GM12878 (cell line): ENCODE measurements at regions not wholly inside any gene's neighbourhood (a gene's known extent, or its start where the extent isn't known, plus 50 kb on each side); places are given as distances from the start of the nearest gene placed in this dataset.

ENCODE experiments used
- ATAC-seq: fragments of 200-7000 bp; cut with Tn5 transposase; 3 replicates; pipeline ENCODE4 v1.9.1; 2020; ENCODE audit warnings: mild to moderate bottlenecking, moderate library complexity
- BruUV-seq: library from RNA; stranded (reverse); fragments of 400-500 nt; replicated peaks from 2 replicates; lab custom pipeline; 2021; lab: Mats Ljungman, UMichigan
- CTCF ChIA-PET: fragments of 300-600 bp; sonication (Branson Sonifier 250); formaldehyde crosslinking; extraction: SDS; loops from one replicate; lab custom pipeline; 2021; ENCODE audit warnings: inconsistent platforms; lab: Yijun Ruan, JAX
- POLR2A ChIA-PET: fragments of 350-600 bp; formaldehyde crosslinking; extraction: SDS; loops from one replicate; lab custom pipeline; 2021; ENCODE audit warnings: inconsistent platforms; lab: Charles Lee
- RAD21 ChIA-PET: fragments of 300-600 bp; sonication (Branson Sonifier 250); formaldehyde crosslinking; loops from one replicate; lab custom pipeline; 2023; ENCODE audit warnings: antibody characterized with exemption; ENCODE audit not compliant: unreplicated experiment; lab: Charles Lee
- SMC1A ChIA-PET: fragments of 300-600 bp; sonication (Branson Sonifier 250); formaldehyde crosslinking; loops from one replicate; lab custom pipeline; 2023; ENCODE audit not compliant: unreplicated experiment, uncharacterized antibody; lab: Charles Lee
- DNase-seq: peaks from one replicate; pipeline ENCODE4 v3.0.0-alpha.2; 2011; ENCODE audit warnings: low read depth, low spot score
- FAIRE-seq: peaks from 3 replicates; lab custom pipeline; 2011; peaks lifted over from hg19 to GRCh38; lab: Jason Lieb, UNC
- H2AFZ ChIP-seq: 2 replicates; pipeline ENCODE4 v1.6.0; 2011; ENCODE audit warnings: low read depth, low read length, control low read depth; ENCODE audit not compliant: control insufficient read depth
- H3K27ac ChIP-seq: 2 replicates; pipeline ENCODE4 v1.5.1; 2011; ENCODE audit warnings: control low read depth; ENCODE audit not compliant: control insufficient read depth, insufficient read depth
- H3K27me3 ChIP-seq, 2 experiments: replicated peaks in 1 of 2; 2 replicates each; pipeline versions ENCODE4 v1.6.0 to v1.6.1; 2011; ENCODE audit warnings: low read length in 1 of 2; ENCODE audit not compliant: control insufficient read depth in 2 of 2, insufficient read depth in 2 of 2
- H3K36me3 ChIP-seq, 2 experiments: 2 replicates each; pipeline ENCODE4 v1.5.1; 2011; ENCODE audit warnings: low read length in 1 of 2; ENCODE audit not compliant: control insufficient read depth in 2 of 2, insufficient read depth in 2 of 2
- H3K4me1 ChIP-seq: 2 replicates; pipeline ENCODE4 v1.6.1; 2011; ENCODE audit warnings: mild to moderate bottlenecking, low read length, moderate library complexity, mixed read lengths; ENCODE audit not compliant: control insufficient read depth, insufficient read depth
- H3K4me2 ChIP-seq: 2 replicates; pipeline ENCODE4 v1.6.0; 2011; ENCODE audit warnings: control low read depth; ENCODE audit not compliant: control insufficient read depth, insufficient read depth
- H3K4me3 ChIP-seq: fragments of 200-600 bp; sonication (generic); 2 replicates; pipeline ENCODE4 v1.5.1; 2016
- H3K79me2 ChIP-seq: 2 replicates; pipeline ENCODE4 v1.6.0; 2011; ENCODE audit warnings: low read length; ENCODE audit not compliant: control insufficient read depth, insufficient read depth
- H3K9ac ChIP-seq: 2 replicates; pipeline ENCODE4 v1.8.0; 2011; ENCODE audit warnings: low read length, control low read depth, mixed read lengths; ENCODE audit not compliant: control insufficient read depth, insufficient read depth
- H3K9me3 ChIP-seq: replicated peaks from 3 replicates; pipeline ENCODE4 v1.5.1; 2011; ENCODE audit warnings: mild to moderate bottlenecking, low read length; ENCODE audit not compliant: control insufficient read depth, insufficient read depth
- H4K20me1 ChIP-seq: 2 replicates; pipeline ENCODE4 v1.6.0; 2011; ENCODE audit not compliant: control insufficient read depth, insufficient read depth
- BACH1 ChIP-seq: fragments of 450-650 bp; IDR thresholded peaks from 2 replicates; pipeline ENCODE4 v1.6.1; 2017; ENCODE audit warnings: mild to moderate bottlenecking, borderline replicate concordance
- CBX5 ChIP-seq: sonication (generic); IDR thresholded peaks from 2 replicates; pipeline ENCODE4 v1.6.1; 2016; ENCODE audit warnings: low read depth, moderate library complexity, mild to moderate bottlenecking, inconsistent platforms
- DPF2 ChIP-seq: fragments of 450-650 bp; IDR thresholded peaks from 2 replicates; pipeline ENCODE4 v1.6.1; 2017; ENCODE audit warnings: mild to moderate bottlenecking
- HDGF ChIP-seq: fragments of 450-650 bp; IDR thresholded peaks from 2 replicates; pipeline ENCODE4 v1.6.1; 2016; ENCODE audit warnings: antibody characterized with exemption
- NR2C1 ChIP-seq: fragments of 450-650 bp; IDR thresholded peaks from 2 replicates; pipeline ENCODE4 v1.6.1; 2017; ENCODE audit warnings: antibody characterized with exemption, mild to moderate bottlenecking, moderate library complexity
- POLR2AphosphoS5 ChIP-seq: IDR thresholded peaks from 2 replicates; pipeline ENCODE4 v1.6.1; 2011; ENCODE audit warnings: mild to moderate bottlenecking, low read length, inconsistent platforms
- SIX5 ChIP-seq: IDR thresholded peaks from 2 replicates; pipeline ENCODE4 v1.6.1; 2011; ENCODE audit warnings: mild to moderate bottlenecking, low read depth, low read length, moderate library complexity; ENCODE audit not compliant: severe bottlenecking
- SMC3 ChIP-seq: IDR thresholded peaks from 2 replicates; pipeline ENCODE4 v1.6.1; 2011; ENCODE audit warnings: low read length, improper control_type of control experiment, borderline replicate concordance
- WRNIP1 ChIP-seq: IDR thresholded peaks from 2 replicates; pipeline ENCODE4 v1.6.1; 2011; ENCODE audit warnings: low read depth, low read length, improper control_type of control experiment, borderline replicate concordance
- ZNF384 ChIP-seq: IDR thresholded peaks from 2 replicates; pipeline ENCODE4 v1.6.1; 2012; ENCODE audit warnings: low read depth, mild to moderate bottlenecking, low read length, improper control_type of control experiment, borderline replicate concordance
- WGBS: methylation state at CpG from one replicate; pipeline ENCODE4 v1.1.6; 2016; ENCODE audit warnings: low lambda C conversion rate; ENCODE audit not compliant: insufficient replicate concordance, insufficient coverage; ENCODE audit errors: missing lambda C conversion rate; 5-methylcytosine and 5-hydroxymethylcytosine counted together
- in situ Hi-C: fragments of 300-500 bp; cut with MboI; formaldehyde crosslinking; loops from 9 replicates; pipeline ENCODE4 v1.14.3; 2018; ENCODE audit warnings: mixed read lengths
- intact Hi-C: fragments of 100-400 bp; cut with micrococcal nuclease; formaldehyde crosslinking; loops from one replicate; pipeline ENCODE4 v1.14.2; 2022; ENCODE audit not compliant: unreplicated experiment
- TF ChIP-seq, protein P1 (sequence below): fragments of 150-350 bp; IDR thresholded peaks from 2 replicates; pipeline ENCODE4 v1.6.1; 2014; ENCODE audit warnings: mild to moderate bottlenecking, low read depth, low read length
- TF ChIP-seq, protein P2 (sequence below): fragments of 450-650 bp; IDR thresholded peaks from 2 replicates; pipeline ENCODE4 v1.6.1; 2018; ENCODE audit warnings: borderline replicate concordance, mild to moderate bottlenecking; ENCODE audit not compliant: partially characterized antibody
- TF ChIP-seq, protein P3 (sequence below): fragments of 450-650 bp; IDR thresholded peaks from 2 replicates; pipeline ENCODE4 v1.6.1; 2017; ENCODE audit warnings: borderline replicate concordance

DNA sequence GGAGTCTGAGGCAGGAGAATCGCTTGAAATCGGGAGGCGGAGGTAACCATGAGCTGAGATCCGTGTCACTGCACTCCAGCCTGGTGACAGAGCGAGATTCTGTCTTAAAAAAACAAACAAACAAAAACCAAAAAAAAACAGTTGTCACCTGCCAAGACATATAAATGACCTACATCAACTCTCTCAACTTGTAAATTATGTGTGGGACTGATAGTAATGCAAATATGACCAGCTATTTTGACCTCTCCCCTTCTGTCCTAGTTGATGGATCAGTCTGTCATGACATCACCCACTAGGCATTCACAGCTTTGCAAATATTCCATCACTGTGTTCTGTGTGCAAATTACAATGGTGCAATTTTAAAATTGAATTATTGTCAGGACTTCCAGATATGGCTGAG is 175.4 kb downstream of the EBLN2 start:
- Histone ChIP-seq H3K27me3 (no peaks in the 10 kb centered on the region; a peak in 2 of 4 replicates), H3K4me3 (no peak overlapping the region)
- CTCF ChIA-PET: no interaction called here
- TF ChIP-seq BACH1 (no peak), POLR2AphosphoS5 (no peak), ZNF384 (no peak), CBX5 (no peak), HDGF (no peak), DPF2 (no peak), SIX5 (no peak), NR2C1 (no peak), WRNIP1 (no peak), SMC3 (no peak)
- TF ChIP-seq, protein P1, sequence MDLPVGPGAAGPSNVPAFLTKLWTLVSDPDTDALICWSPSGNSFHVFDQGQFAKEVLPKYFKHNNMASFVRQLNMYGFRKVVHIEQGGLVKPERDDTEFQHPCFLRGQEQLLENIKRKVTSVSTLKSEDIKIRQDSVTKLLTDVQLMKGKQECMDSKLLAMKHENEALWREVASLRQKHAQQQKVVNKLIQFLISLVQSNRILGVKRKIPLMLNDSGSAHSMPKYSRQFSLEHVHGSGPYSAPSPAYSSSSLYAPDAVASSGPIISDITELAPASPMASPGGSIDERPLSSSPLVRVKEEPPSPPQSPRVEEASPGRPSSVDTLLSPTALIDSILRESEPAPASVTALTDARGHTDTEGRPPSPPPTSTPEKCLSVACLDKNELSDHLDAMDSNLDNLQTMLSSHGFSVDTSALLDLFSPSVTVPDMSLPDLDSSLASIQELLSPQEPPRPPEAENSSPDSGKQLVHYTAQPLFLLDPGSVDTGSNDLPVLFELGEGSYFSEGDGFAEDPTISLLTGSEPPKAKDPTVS: no peak
- TF ChIP-seq, protein P2, sequence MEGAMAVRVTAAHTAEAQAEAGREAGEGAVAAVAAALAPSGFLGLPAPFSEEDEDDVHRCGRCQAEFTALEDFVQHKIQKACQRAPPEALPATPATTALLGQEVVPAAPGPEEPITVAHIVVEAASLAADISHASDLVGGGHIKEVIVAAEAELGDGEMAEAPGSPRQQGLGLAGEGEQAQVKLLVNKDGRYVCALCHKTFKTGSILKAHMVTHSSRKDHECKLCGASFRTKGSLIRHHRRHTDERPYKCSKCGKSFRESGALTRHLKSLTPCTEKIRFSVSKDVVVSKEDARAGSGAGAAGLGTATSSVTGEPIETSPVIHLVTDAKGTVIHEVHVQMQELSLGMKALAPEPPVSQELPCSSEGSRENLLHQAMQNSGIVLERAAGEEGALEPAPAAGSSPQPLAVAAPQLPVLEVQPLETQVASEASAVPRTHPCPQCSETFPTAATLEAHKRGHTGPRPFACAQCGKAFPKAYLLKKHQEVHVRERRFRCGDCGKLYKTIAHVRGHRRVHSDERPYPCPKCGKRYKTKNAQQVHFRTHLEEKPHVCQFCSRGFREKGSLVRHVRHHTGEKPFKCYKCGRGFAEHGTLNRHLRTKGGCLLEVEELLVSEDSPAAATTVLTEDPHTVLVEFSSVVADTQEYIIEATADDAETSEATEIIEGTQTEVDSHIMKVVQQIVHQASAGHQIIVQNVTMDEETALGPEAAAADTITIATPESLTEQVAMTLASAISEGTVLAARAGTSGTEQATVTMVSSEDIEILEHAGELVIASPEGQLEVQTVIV: no peak
- TF ChIP-seq, protein P3, sequence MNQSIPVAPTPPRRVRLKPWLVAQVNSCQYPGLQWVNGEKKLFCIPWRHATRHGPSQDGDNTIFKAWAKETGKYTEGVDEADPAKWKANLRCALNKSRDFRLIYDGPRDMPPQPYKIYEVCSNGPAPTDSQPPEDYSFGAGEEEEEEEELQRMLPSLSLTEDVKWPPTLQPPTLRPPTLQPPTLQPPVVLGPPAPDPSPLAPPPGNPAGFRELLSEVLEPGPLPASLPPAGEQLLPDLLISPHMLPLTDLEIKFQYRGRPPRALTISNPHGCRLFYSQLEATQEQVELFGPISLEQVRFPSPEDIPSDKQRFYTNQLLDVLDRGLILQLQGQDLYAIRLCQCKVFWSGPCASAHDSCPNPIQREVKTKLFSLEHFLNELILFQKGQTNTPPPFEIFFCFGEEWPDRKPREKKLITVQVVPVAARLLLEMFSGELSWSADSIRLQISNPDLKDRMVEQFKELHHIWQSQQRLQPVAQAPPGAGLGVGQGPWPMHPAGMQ: no peak
- TF ChIP-seq, all 136 proteins: peak for 0
- H3K4me1 ChIP-seq: no peaks in the 10 kb centered on the region
- no peak overlapping the region for H3K9ac ChIP-seq
- H3K9me3 ChIP-seq: no peaks in the 10 kb centered on the region
- ATAC-seq: no peak
- 31% methylated on average over 5 of the region's 5 CpGs for WGBS
- no peaks in the 10 kb centered on the region for H3K79me2 ChIP-seq
- no peak for DNase-seq
- intact Hi-C loops (no loop called here), in situ Hi-C loops (no loop called here)
- SMC1A ChIA-PET: no interaction called here
- H3K36me3 ChIP-seq: no peaks in the 10 kb centered on the region
- no peak for FAIRE-seq
- H3K4me2 ChIP-seq: no peak overlapping the region
- no peaks in the 10 kb centered on the region for H4K20me1 ChIP-seq
- no peak overlapping the region for H3K27ac ChIP-seq
- POLR2A ChIA-PET: no interaction called here
- RAD21 ChIA-PET: no interaction called here
- H2AFZ ChIP-seq: no peak overlapping the region
- no TSS peak for BruUV-seq
